ENCODE measurements at regions not wholly inside any gene's neighbourhood (a gene's known extent, or its start where the extent isn't known, plus 50 kb on each side); places are given as distances from the start of the nearest gene placed in this dataset.

DNA sequence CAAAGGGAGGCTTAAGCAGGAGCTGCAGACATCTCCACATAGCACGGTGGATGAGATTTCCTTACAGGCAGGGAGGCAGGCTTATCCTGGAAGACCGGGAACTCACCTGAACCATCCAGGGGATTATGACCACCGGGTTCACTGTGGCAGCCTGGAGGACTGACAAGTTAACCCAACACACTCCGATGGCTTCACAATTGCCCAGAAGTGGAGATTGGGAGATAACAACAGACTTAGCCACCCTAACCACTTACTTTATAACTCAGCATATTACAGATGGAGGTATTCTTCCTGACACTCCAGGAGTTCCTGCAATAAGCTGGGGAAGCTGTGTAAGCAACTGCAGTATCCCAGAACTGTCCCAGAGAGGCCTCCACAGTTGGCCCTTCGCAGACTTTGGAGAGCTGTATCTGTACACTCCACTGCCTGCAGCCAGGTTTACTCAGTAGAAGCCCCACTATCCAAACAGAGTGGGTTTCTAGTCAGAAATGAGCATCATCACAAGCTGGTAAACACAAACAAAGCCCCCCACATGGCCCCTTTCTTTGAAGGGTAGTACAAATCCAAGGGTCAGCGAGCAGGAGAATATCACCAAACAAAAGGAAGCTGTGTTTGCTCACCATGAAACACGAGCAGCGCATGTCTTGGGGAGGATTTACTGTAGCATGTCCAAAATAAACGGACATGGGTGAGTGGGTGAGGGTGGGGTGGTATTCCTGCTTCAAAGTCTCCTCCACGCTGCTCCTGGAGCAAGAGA, 462.2 kb downstream of the RASEF start:
- no peak for DNase-seq (ENCODE audit: low read depth in 4 of 4, low spot score in 3 of 4)

DNA sequence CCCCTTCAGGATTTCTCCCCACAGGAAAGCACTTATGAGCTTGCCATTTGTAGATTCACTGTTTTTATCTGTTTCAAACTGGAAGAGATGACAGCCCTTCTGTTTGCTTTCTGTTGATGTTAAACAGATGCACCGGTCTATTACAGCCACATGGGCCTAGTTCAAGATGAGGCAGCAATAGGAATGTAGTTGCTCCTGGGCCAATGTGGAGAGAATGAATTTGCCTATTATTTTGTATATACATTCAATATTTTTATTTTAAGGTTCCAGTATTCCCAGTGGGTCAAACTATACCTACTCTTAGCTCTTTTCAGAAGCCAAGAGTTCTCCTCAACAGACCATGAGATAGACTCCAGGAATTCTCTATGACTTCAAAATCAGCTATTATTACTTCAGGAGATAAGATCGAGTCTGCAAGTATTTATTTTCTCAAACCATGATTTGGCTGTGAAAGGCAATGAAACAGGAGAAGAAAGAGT, 461.6 kb downstream of the RASEF start:
- no peak for DNase-seq (ENCODE audit: low read depth in 4 of 4, low spot score in 3 of 4)

DNA sequence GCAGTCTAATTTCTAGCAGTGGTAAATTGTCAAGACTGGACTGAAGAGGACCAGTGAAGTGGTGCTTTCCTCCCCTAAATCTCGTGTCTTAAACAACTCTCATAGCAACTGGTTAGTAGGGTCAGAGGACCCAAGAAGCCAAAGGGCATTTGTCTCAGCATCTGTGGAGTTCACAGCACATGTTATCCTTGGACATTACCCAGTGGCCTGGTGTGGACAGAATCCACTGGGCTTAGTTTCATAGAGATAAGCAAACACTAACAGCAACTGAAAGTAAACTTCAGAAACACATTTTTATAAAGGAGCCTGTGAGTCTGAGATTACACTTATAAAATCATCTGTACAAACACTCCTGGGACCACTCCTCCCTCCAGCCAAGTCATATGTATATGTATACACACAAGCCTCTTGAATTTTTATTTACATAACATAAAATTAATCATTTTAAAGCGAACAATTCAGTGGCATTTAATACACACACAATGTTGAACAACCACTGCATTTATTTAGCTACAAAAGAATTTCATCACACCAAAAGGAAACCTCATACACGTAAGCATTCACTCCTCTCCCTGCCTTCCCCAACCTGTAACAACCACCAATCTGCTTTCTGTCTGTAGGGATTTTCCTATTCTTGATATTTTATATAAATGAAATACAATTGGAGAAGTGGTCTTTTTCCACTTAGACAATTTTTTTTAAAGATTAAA, 457.8 kb downstream of the RASEF start:
- DNase-seq (ENCODE audit: low read depth in 4 of 4, low spot score in 3 of 4) = no peak

DNA sequence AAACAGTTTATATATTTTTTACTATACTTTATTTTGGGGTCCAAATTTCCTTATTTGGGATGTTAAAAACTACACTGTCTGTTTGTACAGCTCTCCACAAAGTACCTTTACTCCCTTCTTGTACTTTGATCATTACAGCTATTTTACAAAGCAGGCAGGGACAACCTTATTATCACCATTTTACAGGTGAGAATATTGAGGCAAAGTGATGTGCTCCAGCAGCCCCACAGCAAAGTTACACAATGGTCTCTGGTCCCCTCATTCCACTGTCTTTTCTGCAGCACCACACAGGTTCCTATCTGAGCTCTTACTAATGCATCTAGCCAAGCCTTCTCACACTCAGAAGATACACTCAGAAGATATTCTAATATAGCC, 457.3 kb downstream of the RASEF start:
- no peak for DNase-seq (ENCODE audit: low read depth in 4 of 4, low spot score in 3 of 4)

DNA sequence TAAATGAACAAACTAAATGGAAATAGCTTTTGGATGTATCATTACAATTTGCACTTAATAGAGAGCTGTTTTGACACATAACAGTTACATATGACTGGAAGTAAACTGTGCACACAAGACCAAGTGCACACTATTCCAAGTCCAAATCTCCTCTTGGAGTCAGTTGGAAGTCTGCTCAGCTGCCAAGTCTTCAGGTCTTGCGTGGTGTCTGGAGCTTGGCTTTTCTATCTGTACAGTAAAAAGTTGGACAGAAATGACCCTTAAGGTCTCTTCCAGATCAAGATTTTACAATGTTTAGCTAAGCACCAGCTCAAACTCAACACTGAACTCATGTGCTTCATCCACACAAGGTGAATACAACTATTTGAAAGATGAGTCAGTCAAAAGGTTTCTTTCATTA, 456.9 kb downstream of the RASEF start:
- no peak for DNase-seq (ENCODE audit: low read depth in 4 of 4, low spot score in 3 of 4)

DNA sequence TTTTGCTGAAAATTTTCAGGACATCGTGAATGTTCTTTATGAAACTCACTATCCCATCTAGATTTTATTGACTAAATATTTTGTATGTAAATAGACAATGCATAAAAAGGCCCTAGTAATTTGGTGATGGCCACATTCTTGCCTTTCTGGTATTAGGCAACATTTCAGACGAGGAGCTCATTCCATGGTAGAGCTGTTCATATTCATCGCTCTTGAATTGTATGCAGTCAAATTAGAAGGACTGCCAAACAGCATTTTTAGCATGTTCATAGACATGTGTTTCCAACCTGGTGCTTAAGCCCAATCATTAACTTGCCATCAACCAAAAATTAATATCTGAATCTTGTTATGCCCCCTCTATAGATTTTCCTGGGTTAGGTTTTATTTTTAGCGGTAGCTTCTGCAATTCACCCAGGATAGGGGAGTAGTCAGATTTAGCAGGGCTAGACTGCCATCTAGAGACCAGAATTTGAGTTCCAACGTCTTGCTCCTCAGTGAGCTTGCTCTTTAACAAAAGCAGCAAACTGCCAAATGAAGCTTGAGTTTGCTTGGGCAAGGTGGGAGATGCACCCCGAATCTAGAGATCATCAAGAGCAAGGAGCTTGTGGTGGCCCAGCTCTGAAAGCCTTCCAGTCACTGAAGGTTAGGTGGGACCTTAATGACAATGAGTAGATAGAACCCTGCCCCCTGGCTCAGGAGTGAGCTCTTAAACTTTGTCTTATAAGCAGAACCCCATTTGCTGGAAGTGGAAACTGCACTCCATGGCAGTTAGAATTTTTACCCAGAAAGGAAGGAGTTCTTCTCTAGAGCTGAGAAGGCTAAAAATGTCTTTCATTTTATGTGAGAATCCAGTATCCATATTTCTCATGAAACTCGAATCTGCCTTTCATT, 456.2 kb downstream of the RASEF start:
- peak in 1 of 4 donors; percentile 60 for DNase-seq (ENCODE audit: low read depth in 4 of 4, low spot score in 3 of 4)

DNA sequence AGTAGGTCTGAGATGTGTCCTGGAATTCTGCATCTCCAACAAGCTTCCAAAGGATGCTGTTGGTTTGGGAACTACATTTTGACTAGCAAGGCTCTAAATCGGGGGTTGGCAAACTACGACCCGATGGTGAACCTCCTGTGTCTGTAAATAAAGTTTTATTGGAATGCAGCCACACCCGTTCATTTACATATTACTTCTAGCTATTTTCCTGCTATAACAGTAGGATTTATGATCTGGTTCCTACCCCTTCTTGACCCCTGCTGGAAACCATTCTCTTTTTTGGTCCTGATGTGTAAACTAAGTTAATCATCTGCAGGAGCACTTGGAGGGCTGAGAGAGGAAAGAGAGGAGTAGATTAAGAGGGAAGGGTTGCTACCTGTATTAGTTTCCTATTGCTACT, 454.5 kb downstream of the RASEF start:
- DNase-seq (ENCODE audit: low read depth in 4 of 4, low spot score in 3 of 4) = no peak

DNA sequence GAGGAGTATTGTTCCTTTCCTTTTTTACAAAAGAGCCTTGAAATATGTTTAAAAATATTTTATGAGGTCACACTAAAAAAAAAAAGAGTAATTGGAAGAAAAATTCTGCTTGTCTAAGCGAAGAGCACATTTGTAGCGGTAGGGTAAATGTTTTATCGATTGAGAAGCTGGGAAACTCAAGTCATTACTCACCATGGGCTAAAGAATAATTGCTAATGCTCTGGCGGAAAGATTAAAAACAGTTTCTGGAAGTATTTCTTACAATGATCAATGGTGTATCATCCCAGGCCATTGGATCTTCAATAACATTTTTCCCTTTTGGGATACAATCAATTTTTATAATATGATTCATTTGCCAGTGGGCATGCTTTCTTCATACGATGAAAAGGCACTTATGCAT, 450.0 kb downstream of the RASEF start:
- no peak for DNase-seq (ENCODE audit: low read depth in 4 of 4, low spot score in 3 of 4)

DNA sequence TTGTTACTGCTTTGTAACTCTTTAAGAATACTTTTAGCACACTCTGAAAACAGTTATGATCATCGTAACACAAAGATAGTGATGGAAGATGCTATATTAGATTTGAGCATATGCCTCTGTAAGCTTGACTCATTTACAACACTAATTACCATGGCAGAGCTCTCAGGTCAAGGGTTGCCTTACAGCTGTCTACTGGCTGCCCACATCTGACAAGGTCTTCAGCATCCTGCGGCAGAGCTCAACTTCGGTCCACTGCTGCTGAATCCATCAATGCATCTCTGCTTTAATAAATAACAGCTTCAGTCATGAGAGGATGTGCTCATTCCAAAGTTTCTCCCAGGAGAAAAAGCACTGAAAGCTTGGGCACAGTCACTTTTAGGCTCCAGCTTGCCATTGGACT, 449.4 kb downstream of the RASEF start:
- DNase-seq (ENCODE audit: low read depth in 4 of 4, low spot score in 3 of 4) = no peak

DNA sequence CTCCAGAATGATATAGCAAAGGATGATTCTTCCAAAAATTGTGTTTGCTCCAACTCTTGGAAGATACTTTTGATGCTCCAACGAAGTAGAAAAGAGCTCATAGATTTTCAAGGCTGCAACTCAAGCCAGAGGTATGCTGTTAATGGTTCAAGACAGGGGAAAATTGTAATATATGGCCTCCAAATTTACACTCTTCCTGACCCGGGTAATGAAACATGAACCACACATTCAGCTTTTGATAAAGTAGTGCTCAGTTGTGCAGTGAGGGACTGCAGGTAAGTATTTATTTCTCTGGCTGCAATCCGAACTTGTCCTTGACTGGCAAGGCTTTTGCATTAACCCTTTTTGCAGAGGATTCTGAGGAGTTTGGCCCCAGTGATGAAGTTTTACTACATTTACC, 446.4 kb downstream of the RASEF start:
- no peak for DNase-seq (ENCODE audit: low read depth in 4 of 4, low spot score in 3 of 4)

DNA sequence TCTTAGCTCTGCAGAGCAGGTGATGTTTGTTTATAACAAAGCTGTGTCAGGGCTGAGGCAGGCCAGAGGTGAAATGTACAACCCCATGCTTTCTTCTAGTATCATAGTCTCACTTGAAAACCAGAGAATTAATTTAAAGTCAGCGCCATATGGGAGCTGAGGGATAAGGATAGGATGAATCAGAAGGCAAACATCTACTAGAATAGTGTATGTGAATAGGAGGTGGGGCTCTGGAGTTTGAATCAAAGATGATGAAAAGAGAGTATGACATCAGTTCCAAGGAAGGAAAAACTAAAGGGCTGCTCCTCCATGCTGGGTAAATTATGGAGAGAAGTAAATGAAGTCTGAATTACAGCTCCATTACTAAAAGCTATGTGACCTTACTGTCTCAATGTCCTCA, 441.5 kb downstream of the RASEF start:
- no peak for DNase-seq (ENCODE audit: low read depth in 4 of 4, low spot score in 3 of 4)

DNA sequence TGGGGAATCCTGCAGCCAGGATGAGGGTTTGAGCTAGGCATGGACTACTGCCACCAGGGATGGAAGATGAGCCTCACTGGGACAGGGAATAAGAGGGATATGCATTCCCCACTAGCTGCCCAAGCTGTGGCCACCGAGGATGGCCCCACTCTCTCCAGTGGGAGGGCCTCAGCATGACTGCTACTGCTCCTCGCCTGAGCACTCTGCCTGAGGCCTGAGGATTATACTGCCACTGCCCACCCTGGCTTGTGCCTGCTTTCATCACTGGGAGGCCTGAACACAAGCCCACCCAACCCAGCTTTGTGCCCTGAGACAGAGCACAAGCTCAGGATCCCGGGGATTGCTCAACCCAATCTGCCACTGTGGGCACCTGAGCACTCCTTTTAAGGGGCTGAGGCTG, 425.6 kb downstream of the RASEF start:
- DNase-seq (ENCODE audit: low read depth in 4 of 4, low spot score in 3 of 4) = no peak

DNA sequence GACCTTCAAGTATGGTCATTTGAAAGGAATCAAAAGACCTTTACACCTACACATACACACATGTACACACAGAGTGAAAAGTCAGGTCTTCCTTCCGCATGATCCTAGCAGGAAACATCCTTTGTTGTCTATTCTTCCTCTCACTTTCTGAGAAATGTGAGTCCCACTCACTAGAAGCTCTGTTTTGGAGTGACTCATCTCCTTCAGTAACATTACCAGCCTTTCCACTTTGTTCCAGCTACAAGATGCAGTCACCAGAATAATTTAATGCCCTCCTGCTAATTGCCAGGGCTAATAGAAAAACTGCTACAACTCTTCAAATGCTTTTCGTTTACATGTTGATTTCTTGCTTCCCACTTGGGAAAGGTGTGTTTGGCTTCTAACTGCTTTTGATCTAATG, 417.3 kb downstream of the RASEF start:
- no peak for DNase-seq (ENCODE audit: low read depth in 4 of 4, low spot score in 3 of 4)

DNA sequence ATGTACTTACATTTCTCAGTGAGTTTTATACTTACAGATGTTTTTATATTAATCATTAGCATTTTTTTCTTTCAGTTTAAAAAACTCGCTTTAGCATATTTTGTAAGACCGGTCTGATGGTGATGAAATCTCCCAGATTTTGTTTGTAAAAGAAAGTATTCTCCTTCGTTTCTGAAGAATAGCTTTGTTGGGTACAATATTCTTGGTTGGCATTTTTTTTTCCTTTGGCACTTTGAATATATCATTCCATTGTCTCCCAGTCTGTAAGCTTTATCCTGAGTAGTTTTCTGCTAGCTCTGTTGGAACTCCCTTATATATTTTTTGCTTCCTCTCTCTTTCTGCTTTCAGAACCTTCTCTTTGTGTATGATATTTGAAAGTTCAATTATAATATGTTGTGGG, 412.6 kb downstream of the RASEF start:
- DNase-seq (ENCODE audit: low read depth in 4 of 4, low spot score in 3 of 4) = no peak

DNA sequence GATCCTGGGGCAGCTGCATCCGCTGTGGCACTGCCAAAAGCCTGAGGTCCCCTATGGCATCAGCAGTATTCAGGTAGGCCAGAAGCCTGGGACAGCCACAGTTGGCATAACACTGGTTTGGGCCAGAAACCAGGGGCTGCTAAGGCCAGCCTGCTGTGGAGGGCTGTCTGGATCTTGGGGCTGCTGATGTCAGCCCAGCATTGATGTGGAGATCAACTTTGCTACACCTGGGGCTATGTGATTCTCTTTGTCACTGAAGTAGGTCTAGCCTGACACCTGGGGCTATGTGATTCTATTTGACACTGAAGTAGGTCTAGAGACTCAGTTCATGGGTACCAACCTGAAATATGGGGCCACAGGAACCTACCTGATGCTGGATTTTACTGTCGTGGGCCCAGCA, 411.5 kb downstream of the RASEF start:
- no peak for DNase-seq (ENCODE audit: low read depth in 4 of 4, low spot score in 3 of 4)

DNA sequence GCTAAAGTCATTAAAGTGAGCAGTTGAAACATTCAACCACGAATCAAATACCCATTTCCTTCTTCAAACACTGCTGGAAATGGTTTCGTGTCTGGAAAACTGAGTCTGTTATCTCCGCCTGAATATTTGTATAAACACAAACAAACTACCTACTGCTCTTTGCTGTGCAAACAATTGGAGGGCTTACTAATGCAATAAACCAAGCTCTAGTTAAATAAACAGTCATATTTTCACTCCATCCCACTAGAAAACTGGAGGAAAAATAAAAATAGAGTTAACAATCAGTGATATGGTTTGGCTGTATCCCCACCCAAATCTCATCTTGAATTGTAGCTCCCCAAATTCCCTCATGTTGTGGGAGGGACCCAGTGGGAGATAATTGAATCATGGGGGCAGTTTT, 397.6 kb downstream of the RASEF start:
- no peak for DNase-seq (ENCODE audit: low read depth in 4 of 4, low spot score in 3 of 4)

DNA sequence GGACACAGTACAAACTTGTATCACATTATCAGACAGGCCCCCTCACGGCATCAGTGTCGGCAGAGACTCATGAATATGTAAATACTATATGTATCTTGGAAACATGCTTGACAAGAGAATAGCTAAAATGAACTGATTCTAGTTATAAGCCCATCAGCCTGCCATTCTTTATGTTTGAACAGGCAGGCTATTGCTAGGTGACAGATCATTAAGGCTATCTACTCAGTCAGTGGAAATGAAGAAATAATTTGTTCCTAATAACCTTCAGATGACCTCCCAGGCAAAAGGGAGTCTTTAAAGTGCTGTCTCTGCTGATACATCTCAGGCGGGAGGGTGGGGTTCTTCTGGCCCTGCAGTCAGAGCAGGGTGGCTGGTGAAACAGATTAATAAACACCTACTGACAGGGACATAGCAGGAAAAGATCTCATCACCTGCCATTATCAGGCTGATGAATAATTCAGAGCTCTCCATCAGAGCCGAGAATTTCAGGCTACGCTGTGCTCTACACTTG, 394.2 kb downstream of the RASEF start:
- no peak for DNase-seq (ENCODE audit: low read depth in 4 of 4, low spot score in 3 of 4)

DNA sequence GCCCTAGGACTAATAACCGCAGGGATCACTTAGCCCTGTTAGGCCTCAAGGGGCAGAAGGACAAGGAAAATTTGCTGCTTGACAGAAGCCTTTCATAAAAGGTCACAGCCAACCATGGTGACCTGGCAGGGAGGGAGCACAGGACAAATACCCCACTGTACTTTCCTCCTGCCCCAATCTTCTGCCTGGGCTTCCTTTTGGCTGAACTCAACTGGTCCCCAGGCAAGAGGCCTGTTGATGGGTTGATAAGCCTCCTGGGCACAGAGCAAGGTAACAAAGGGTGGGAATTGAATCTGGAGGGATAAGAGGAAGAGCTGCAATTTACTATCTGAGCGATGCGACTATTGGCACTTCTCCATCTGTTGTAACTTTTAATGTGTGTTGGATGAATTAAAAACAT, 392.9 kb downstream of the RASEF start:
- DNase-seq (ENCODE audit: low read depth in 4 of 4, low spot score in 3 of 4) = no peak

DNA sequence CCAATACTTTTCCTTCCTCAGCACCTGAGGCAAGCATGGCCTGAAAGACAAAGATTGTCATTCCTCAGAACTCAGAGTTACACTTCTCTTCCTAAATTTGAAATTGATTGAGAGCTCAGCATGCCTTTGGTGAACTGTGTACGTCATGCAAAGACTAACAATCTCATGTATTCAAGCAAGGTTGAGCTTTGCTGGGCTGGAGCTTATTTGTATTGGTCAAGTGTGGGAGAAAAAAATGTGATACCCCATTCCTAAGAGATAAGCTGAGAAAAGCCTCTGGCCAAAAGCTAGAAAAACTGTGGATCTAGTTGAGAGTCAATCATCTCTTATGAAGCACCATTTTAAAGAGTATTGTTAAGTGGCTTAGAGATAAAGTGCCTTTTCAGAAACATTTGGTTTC, 392.2 kb downstream of the RASEF start:
- DNase-seq (ENCODE audit: low read depth in 4 of 4, low spot score in 3 of 4) = no peak

DNA sequence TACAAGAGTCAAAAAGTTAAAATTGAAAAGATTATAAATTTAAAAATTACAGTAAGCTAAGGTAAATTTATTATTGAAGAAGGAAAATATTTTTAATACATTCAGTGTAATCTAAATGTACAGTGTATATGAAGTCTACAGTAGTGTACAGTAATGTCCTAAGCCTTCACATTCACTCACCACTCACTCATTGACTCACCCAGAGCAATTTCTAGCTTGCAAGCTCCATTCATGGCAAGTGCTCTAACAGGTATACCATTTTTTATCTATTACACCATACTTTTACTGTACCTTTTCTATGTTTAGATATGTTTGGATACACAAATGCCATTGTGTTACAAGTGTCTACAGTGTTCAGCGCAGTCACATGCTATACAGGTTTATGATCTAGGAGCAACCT, 389.7 kb downstream of the RASEF start:
- DNase-seq (ENCODE audit: low read depth in 4 of 4, low spot score in 3 of 4) = no peak

DNA sequence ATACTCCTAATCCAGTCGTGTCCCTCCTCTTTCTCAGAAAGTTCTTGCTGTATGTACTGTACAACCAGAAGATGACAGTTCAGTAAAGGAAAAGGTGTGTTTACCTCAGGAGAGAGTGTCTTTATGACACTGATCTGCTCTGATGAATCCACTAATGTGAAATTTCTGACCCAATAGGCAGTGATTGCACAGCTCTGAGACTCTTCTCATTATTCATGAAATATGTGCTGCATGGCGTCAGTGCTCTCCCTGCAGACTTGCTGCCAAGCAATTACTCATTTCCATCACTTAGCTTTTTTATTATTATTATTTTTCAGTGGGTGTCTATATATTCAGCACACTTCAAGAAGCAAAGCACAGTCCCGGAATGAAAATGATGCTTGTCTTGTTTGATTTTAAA, 389.0 kb downstream of the RASEF start:
- DNase-seq (ENCODE audit: low read depth in 4 of 4, low spot score in 3 of 4) = no peak
